SH-SY5Y (cell line): ENCODE measurements at regions not wholly inside any gene's neighbourhood (a gene's known extent, or its start where the extent isn't known, plus 50 kb on each side); places are given as distances from the start of the nearest gene placed in this dataset.

Source experiments
- GATA2 ChIP-seq: IDR thresholded peaks from 2 replicates; pipeline ENCODE4 v1.6.1; 2011; ENCODE audit warnings: mild to moderate bottlenecking, low read depth, low read length
- GATA3 ChIP-seq: IDR thresholded peaks from 2 replicates; pipeline ENCODE4 v1.6.1; 2011; ENCODE audit warnings: low read depth, mild to moderate bottlenecking, low read length, moderate library complexity

DNA sequence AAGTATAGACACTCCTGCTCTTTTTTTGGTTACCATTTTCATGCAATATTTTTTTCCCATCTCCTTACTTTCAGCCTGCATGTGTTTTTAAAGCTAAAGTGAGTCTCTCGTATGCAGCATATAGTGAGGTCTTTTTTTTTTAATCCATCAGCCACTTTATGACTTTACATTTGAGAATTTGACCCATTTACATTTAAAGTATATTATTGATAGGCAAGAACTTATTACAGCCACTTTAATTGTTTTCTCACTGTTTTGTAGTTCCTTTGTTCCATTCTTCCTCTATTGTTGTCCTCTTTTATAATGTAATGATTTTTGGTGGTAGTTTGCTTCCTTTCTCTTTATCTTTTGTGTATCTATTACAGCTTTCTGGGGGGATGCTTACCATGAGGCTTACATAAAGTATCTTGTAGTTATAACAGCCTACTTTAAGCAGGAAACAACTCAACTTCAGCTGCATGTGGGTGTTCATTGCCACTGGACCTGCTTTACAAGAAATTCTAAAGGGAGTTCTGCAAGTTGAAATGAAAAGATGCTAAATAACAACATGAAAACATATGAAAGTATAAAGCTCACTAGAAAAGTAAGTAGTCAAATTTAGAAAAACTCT, 71.8 kb downstream of the TNFAIP3 start:
- TF ChIP-seq GATA2 (no peak), GATA3 (no peak)
